AG09319 (cell line): ENCODE measurements at regions not wholly inside any gene's neighbourhood (a gene's known extent, or its start where the extent isn't known, plus 50 kb on each side); places are given as distances from the start of the nearest gene placed in this dataset.

Source experiments
- DNase-seq: peaks from one replicate; pipeline ENCODE4 v3.0.0-alpha.2; 2010; ENCODE audit warnings: low read depth; ENCODE audit errors: extremely low read depth
- TF ChIP-seq, protein P1 (sequence below): IDR thresholded peaks from 2 replicates; pipeline ENCODE4 v1.5.1; 2011; ENCODE audit warnings: low read depth, mild to moderate bottlenecking, inconsistent platforms, low read length, moderate library complexity

DNA sequence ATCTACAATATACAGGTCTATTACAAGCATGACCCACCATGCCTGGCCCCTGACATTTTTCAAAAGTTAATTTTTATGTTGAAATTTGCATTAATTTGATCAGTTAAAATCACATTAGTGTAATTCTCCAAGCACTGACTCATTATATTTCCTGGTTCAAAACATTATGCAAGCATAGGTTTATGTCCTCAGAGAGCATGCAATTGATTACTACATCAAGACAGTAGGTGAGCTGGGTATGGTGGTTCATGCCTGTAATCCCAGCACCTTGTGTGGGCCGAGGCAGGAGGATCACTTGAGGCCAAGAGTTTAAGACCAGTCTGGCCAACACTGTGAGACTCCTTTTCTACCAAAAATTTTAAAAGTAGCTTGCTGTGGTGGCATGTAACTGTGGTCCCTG, 248.8 kb upstream of the KLHL1 start:
- TF ChIP-seq, protein P1, sequence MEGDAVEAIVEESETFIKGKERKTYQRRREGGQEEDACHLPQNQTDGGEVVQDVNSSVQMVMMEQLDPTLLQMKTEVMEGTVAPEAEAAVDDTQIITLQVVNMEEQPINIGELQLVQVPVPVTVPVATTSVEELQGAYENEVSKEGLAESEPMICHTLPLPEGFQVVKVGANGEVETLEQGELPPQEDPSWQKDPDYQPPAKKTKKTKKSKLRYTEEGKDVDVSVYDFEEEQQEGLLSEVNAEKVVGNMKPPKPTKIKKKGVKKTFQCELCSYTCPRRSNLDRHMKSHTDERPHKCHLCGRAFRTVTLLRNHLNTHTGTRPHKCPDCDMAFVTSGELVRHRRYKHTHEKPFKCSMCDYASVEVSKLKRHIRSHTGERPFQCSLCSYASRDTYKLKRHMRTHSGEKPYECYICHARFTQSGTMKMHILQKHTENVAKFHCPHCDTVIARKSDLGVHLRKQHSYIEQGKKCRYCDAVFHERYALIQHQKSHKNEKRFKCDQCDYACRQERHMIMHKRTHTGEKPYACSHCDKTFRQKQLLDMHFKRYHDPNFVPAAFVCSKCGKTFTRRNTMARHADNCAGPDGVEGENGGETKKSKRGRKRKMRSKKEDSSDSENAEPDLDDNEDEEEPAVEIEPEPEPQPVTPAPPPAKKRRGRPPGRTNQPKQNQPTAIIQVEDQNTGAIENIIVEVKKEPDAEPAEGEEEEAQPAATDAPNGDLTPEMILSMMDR: no peak

GRCh38 chr13:70353096-70353495, 244.8 kb upstream of the KLHL1 start:
- no peak for DNase-seq
- TF ChIP-seq, protein P1: no peak

More for the DNA sequence above, 248.8 kb upstream of the KLHL1 start:
- DNase-seq: no peak

DNA sequence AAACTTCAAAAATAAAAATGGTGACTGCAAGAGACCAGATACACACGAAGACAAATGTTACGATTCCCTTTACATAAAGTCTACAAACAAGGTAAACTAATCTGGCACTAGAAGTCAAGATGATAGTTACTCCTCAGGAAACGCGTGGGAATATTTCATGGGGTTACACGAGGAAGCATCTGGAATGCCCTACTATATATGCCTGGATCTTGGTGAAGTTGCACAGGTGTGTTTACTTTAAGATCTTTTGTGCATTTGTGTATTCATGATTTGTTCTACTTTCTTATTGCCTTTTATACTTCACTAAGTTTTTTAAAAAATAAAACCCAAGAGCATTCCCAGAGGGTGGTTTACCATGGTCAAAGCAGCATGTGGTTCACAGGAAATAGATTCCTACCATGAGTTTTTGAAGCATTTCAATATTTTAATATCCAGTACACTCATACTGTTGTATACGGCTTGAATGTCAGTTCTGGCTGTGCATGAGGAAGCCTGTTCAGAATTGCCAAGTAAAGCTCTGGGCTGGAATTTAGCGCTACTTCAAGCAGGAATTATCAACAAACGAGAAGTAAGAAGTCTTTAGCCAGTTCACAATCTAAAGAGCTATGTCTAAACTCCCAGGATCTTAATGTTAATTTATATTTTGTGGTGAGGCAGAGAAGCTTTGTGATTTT, 239.8 kb upstream of the KLHL1 start:
- TF ChIP-seq, protein P1: no peak
- no peak for DNase-seq

GRCh38 chr13:70339738-70340137, 231.5 kb upstream of the KLHL1 start:
- TF ChIP-seq, protein P1: no peak
- no peak for DNase-seq

- DNase-seq: no peak
- TF ChIP-seq, protein P1: no peak
Measured at GRCh38 chr13:70338609-70339008, 230.4 kb upstream of the KLHL1 start.

GRCh38 chr13:70336866-70337265, 228.6 kb upstream of the KLHL1 start:
- DNase-seq: no peak
- TF ChIP-seq, protein P1: no peak

DNA sequence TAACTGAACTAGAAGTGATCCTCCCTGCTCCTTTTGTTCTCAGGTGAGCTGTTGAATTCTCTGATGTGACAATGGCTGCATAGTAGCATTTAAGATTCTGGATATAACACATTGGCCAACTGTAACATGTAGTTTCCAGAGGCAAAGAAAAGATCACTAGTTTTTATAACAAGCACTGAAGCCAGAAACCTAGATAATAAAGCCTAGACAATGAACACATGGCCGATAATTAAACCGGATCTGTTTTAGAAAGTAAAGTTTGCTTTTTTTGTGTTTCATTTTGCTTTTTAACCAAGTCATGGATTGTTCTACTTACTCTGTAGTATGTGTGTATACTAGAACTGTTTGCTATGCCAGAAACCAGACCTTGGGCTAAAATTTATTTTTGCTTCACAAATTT, 225.5 kb upstream of the KLHL1 start:
- TF ChIP-seq, protein P1: no peak
- DNase-seq: no peak
